Heart left ventricle (tissue), 13 donors: ENCODE measurements at regions not wholly inside any gene's neighbourhood (a gene's known extent, or its start where the extent isn't known, plus 50 kb on each side); places are given as distances from the start of the nearest gene placed in this dataset.

Experiments used
- CTCF ChIP-seq, 12 donors: fragments of 200-600 bp; sonication (generic) in 4 of 12; IDR thresholded peaks; one replicate each; pipeline versions ENCODE4 v1.5.0 to v1.8.0; 2018 to 2022; ENCODE audit warnings: antibody characterized with exemption in 12 of 12, mild to moderate bottlenecking in 5 of 12
- POLR2A ChIP-seq, 2 donors: fragments of 450-650 bp; IDR thresholded peaks; one replicate each; pipeline ENCODE4 v1.6.1; 2017; ENCODE audit warnings: antibody characterized with exemption in 2 of 2, mild to moderate bottlenecking in 2 of 2, moderate library complexity in 2 of 2
- donor health status: ischemic (EF 13 %, LVEDD 7.1; RV severe dilation, severe dysfunction).
- donor health status: DM: no; HTN: yes; CAD: no.
- donor health status: DM: no; HTN: no; CAD: no.
- donor health status: ischemic (EF 25% LVEDD 6.9; RV normal size, moderate dysfunction).
- donor health status: ischemic (EF 25% LVEDD 5.7; RV mildly dilated, moderate dysfunction).
- donor health status: ischemic (EF 35%, LVEDD 5.7; RV mildly dilated, moderate dysfunction).
- donor health status: nonischemic (EF 11% LVEDD 7.7; RV severe dilation, severe dysfunction).
- donor health status: DM: yes; HTN: yes; CAD: no.
- donor health status: PGD.
- donor health status: ischemic (EF 29% LVEDD 5.4; RV normal size, mild dysfunction).
- donor health status: nonischemic (EF 23%, LVEDD 6.1; RV moderate dilation, normal function).

- TF ChIP-seq POLR2A (IDR thresholded peaks at IDR 0.05): no peak
- TF ChIP-seq CTCF (IDR thresholded peaks at IDR 0.05): no peak
Observed at GRCh38 chr2:128836559-128837100, 518.0 kb upstream of the HS6ST1 start.
